ENCODE measurements at regions not wholly inside any gene's neighbourhood (a gene's known extent, or its start where the extent isn't known, plus 50 kb on each side); places are given as distances from the start of the nearest gene placed in this dataset.
"Not testable (repeated sequence)": the region's sequence is repeated elsewhere in the genome, so short reads cannot be mapped to it uniquely, and the experiment has no call there.

GRCh38 chr3:89944461-89944860, 837.0 kb downstream of the EPHA3 start:
- TF ChIP-seq CTCF (IDR thresholded peaks at IDR 0.05; ENCODE audit: poor library complexity, severe bottlenecking); EZH2 (IDR thresholded peaks at IDR 0.05; ENCODE audit: borderline replicate concordance, insufficient read depth, low read length, poor library complexity, severe bottlenecking); POLR2AphosphoS5 (IDR thresholded peaks at IDR 0.05); TAF1 (IDR thresholded peaks at IDR 0.05; ENCODE audit: low read depth); RAD21 (conservative IDR thresholded peaks at IDR 0.05): not testable (repeated sequence)
